GM12878 (cell line): ENCODE measurements at regions not wholly inside any gene's neighbourhood (a gene's known extent, or its start where the extent isn't known, plus 50 kb on each side); places are given as distances from the start of the nearest gene placed in this dataset.

Experiments
- CTCF ChIP-seq, 3 experiments: IDR thresholded peaks in 2 of 3; conservative IDR thresholded peaks in 1 of 3; 2 replicates each; pipeline ENCODE4 v1.5.1; 2011; ENCODE audit warnings: low read depth in 3 of 3, low read length in 3 of 3, mild to moderate bottlenecking in 3 of 3, control low read depth in 2 of 3, moderate library complexity in 2 of 3, inconsistent platforms in 1 of 3, mixed read lengths in 1 of 3; ENCODE audit not compliant: control insufficient read depth in 2 of 3, insufficient read depth in 1 of 3; ENCODE audit errors: extremely low read depth in 1 of 3
- EP300 ChIP-seq, 2 experiments: fragments of 150-350 bp in 1 of 2; IDR thresholded peaks; 2 replicates each; pipeline ENCODE4 v1.6.1; 2011 to 2012; ENCODE audit warnings: low read depth in 2 of 2, low read length in 2 of 2, borderline replicate concordance in 1 of 2, improper control_type of control experiment in 1 of 2, inconsistent platforms in 1 of 2; ENCODE audit not compliant: control insufficient read depth in 1 of 2
- EZH2 ChIP-seq: IDR thresholded peaks from 2 replicates; pipeline ENCODE4 v1.6.1; 2012; ENCODE audit warnings: low read depth, mild to moderate bottlenecking, control low read depth, inconsistent platforms, low read length, borderline replicate concordance; ENCODE audit not compliant: control insufficient read depth
- LARP7 ChIP-seq: fragments of 450-650 bp; IDR thresholded peaks from 2 replicates; pipeline ENCODE4 v1.6.1; 2017; ENCODE audit warnings: mild to moderate bottlenecking
- MAX ChIP-seq: IDR thresholded peaks from 2 replicates; pipeline ENCODE4 v1.6.1; 2012; ENCODE audit warnings: low read depth, low read length, improper control_type of control experiment
- NKRF ChIP-seq: fragments of 450-650 bp; conservative IDR thresholded peaks from 2 replicates; pipeline ENCODE4 v1.6.1; 2017; ENCODE audit warnings: mild to moderate bottlenecking, moderate library complexity
- NR2C2 ChIP-seq: IDR thresholded peaks from 2 replicates; pipeline ENCODE4 v1.6.1; 2011; ENCODE audit warnings: borderline replicate concordance, low read depth; ENCODE audit not compliant: control insufficient read depth, insufficient read length
- POLR2AphosphoS5 ChIP-seq: IDR thresholded peaks from 2 replicates; pipeline ENCODE4 v1.6.1; 2011; ENCODE audit warnings: mild to moderate bottlenecking, low read length, inconsistent platforms
- RBBP5 ChIP-seq: fragments of 200-600 bp; sonication (generic); conservative IDR thresholded peaks from 2 replicates; pipeline ENCODE4 v1.6.1; 2016
- RCOR1 ChIP-seq: conservative IDR thresholded peaks from 2 replicates; pipeline ENCODE4 v1.6.1; 2012; ENCODE audit warnings: low read depth, low read length, improper control_type of control experiment
- ZNF24 ChIP-seq: fragments of 450-650 bp; IDR thresholded peaks from 2 replicates; pipeline ENCODE4 v1.6.1; 2017; ENCODE audit warnings: antibody characterized with exemption, mild to moderate bottlenecking

GRCh38 chr7:15086131-15086611, 183.6 kb upstream of the DGKB start:
- no peak for TF ChIP-seq RCOR1
- no peak for TF ChIP-seq RBBP5
- TF ChIP-seq EP300 (IDR thresholded peaks at IDR 0.05; ENCODE audit: borderline replicate concordance in 1 of 2, control insufficient read depth in 1 of 2, low read depth in 2 of 2, low read length in 2 of 2): no peak
- no peak for TF ChIP-seq ZNF24
- no peak for TF ChIP-seq MAX
- TF ChIP-seq NKRF: no peak
- TF ChIP-seq CTCF (IDR thresholded peaks at IDR 0.05 in 2 of 3, conservative IDR thresholded peaks at IDR 0.05 in 1 of 3; ENCODE audit: control insufficient read depth in 2 of 3, extremely low read depth in 1 of 3, insufficient read depth in 1 of 3, low read depth in 3 of 3, low read length in 3 of 3): no peak
- TF ChIP-seq POLR2AphosphoS5: no peak
- TF ChIP-seq LARP7: no peak
- no peak for TF ChIP-seq EZH2
- TF ChIP-seq NR2C2: no peak
